Omental fat pad (tissue), 3 donors: ENCODE measurements at regions not wholly inside any gene's neighbourhood (a gene's known extent, or its start where the extent isn't known, plus 50 kb on each side); places are given as distances from the start of the nearest gene placed in this dataset.

Source experiments
- ATAC-seq: fragments of 150-250 bp; one replicate; pipeline ENCODE4 v1.9.1; 2016; ENCODE audit warnings: mild to moderate bottlenecking, moderate library complexity; ENCODE audit not compliant: low FRiP score
- DNase-seq: peaks from one replicate; pipeline ENCODE4 v3.0.0-alpha.2; 2019; ENCODE audit warnings: low spot score
- TF ChIP-seq, protein P1 (sequence below), 3 donors: fragments of 450-650 bp; IDR thresholded peaks; one replicate each; pipeline ENCODE4 v1.5.1; 2016 to 2017; ENCODE audit warnings: antibody characterized with exemption in 3 of 3, mild to moderate bottlenecking in 3 of 3, moderate library complexity in 2 of 3

DNA sequence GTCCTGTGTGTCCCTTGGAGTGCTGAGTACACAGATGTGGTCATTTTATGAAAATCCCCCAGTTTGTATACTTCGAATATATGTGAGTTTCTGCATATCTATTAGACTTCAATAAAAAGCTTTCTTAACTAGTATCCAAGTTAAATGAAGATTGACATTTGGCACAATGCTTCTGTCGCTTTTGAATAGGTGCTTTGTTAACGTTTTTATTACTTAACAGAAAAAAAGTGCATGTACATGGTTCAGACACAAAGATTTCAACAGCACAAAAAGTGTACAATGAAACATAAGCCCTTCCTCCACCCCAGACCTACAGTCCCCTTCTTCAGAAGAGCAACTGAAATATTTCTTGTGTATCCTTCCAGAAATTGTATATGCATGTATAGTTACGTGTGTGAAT is 427.4 kb upstream of the PROK2 start:
- no peak for ATAC-seq
- TF ChIP-seq, protein P1, sequence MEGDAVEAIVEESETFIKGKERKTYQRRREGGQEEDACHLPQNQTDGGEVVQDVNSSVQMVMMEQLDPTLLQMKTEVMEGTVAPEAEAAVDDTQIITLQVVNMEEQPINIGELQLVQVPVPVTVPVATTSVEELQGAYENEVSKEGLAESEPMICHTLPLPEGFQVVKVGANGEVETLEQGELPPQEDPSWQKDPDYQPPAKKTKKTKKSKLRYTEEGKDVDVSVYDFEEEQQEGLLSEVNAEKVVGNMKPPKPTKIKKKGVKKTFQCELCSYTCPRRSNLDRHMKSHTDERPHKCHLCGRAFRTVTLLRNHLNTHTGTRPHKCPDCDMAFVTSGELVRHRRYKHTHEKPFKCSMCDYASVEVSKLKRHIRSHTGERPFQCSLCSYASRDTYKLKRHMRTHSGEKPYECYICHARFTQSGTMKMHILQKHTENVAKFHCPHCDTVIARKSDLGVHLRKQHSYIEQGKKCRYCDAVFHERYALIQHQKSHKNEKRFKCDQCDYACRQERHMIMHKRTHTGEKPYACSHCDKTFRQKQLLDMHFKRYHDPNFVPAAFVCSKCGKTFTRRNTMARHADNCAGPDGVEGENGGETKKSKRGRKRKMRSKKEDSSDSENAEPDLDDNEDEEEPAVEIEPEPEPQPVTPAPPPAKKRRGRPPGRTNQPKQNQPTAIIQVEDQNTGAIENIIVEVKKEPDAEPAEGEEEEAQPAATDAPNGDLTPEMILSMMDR (IDR thresholded peaks at IDR 0.05), result no peak
- no peak for DNase-seq

DNA sequence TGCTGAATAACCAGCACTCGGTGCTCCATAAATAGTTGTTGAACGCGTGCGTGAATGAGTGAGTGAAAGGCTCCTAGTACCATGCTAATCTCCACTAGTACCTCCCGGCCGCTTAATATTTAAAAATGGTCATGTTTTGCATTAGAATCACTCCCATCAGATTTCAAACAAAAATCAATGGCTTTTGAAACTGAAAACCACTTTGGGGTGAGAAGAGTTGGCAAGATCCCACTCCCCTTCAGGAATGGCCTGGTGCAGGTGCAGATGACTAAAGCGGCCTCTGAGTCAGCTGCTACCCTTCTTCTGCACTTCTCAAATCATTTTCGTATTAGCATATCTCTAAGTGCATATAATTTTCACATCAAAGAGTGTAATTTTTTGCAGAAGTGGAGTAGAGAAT is 425.3 kb upstream of the PROK2 start:
- DNase-seq (no peak), ATAC-seq (no peak)
- TF ChIP-seq, protein P1 (IDR thresholded peaks at IDR 0.05), result no peak

DNA sequence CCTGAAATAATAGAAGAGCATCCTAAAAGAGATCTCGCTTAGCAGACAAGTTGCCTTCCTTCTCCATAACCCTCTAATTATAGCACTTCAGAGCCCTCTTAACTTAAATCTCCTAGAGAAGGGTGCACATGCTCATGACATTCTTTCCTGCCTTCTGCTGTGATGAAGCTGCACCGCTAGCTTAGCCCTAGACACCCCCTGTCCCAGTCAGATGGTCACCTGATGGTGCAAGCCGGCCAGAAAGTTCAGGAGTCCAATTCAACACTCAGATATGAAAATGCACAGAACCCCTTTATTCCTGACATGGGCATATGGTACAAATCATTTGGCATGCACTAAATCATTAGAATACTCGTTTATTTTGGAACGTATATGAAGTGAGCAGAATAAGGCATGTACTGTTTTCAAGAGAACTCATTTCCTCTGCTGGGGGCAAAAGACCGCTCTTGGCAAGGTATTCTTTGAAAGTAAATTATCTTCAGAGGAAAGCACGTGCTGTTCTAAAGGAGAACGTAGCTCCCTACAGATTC is 420.4 kb upstream of the PROK2 start:
- DNase-seq, result no peak
- TF ChIP-seq, protein P1 (IDR thresholded peaks at IDR 0.05), result no peak
- no peak for ATAC-seq

DNA sequence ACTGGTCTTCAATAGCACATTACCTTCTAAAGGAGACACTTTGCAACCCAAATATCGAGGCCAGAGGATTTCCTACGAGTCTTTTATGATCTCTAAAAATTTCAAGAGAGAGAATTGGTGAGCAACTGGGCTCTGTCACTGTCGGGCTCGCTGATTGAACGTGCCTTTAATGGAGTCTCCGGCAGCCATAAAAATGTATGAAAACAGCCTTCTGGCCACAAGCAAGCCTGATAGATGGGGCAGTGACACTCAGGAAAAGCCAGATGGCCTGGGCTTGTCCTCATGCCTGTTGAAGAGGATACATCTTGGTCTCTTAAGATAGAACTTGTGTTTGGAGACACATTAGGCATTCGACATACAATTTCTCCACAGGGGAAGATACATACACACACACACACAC is 419.5 kb upstream of the PROK2 start:
- DNase-seq, result no peak
- TF ChIP-seq, protein P1 (IDR thresholded peaks at IDR 0.05), result no peak
- ATAC-seq, result no peak

DNA sequence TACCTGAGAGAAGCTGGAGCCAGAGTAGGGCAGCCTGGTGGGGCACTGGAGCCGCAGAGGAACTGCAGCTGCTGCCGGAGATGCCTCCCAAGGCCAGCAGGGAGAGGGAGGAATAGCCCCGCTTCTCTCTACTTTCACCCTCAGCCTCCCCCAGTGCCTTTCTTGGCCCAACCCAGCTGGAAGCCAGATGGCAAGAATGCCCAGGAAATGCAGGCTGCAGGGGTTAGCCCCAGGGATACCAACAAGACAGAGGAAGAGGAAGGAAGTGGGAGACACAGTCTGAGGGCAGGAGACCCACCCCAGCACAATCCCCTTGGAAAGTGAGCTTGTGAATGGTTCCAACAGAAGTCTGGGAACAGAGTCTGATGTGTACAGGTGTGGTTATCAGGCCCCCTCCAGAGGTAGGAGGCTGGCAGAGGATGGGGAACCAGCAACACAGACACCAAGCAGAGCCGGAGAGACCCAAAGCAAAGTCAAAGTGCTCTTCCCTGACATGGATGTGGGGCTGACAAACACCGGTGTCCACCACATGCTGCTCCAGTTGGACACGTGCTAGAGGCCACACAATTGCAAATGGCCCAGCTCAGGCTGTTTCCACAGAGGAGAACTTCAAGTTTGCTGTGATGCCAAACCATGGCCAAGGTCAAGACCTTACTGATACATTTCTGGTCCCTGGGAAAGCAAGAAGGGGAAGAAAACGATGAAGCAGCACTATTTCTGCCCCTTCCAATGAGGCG is 418.8 kb upstream of the PROK2 start:
- TF ChIP-seq, protein P1 (IDR thresholded peaks at IDR 0.05), result no peak
- DNase-seq (no peak), ATAC-seq (no peak)

DNA sequence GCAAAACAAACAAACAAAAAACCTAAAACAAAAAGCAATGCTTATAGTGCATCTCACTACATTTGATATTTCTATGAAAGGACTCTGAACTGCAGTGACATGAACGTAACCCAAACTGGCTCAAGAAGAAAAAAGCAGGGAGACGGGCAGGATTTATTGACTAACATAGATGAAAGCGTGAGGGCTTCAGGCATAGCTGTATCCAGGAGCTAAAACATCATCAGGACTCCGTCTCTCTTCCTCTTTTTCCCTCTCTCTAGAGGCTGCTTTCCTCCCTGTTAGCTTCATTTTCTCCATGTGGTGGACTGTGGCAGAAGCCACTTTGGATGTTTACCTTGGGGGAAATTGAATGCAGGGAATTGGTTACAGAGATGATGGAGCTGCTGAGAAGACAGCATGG is 418.2 kb upstream of the PROK2 start:
- TF ChIP-seq, protein P1 (IDR thresholded peaks at IDR 0.05), result no peak
- DNase-seq, result no peak

DNA sequence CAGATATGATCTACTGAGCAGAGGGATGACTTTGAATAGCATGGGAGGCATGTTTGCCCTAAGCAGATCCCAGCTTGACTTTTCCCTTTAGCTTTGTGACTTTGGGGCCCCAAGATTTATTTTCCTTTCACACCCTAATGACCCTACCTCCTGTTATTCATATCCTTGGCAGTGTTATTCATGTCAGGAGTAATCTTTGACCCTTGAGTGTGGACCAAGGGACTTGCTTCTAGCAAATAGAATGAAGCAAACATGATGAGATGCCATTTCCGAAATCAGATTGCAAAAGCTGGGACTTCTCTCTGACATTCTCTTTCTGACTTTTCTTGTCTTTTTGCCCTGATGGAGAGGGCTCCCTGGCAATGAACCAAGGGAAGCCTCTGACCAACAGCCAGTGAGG is 415.4 kb upstream of the PROK2 start:
- DNase-seq, result no peak
- ATAC-seq, result no peak
- TF ChIP-seq, protein P1 (IDR thresholded peaks at IDR 0.05), result no peak

More for the DNA sequence above, 418.2 kb upstream of the PROK2 start:
- ATAC-seq, result no peak
